ENCODE measurements at regions not wholly inside any gene's neighbourhood (a gene's known extent, or its start where the extent isn't known, plus 50 kb on each side); places are given as distances from the start of the nearest gene placed in this dataset.
"Not testable (repeated sequence)": the region's sequence is repeated elsewhere in the genome, so short reads cannot be mapped to it uniquely, and the experiment has no call there.

GRCh38 chr15:91393186-91393585 is 293.1 kb downstream of the SV2B start:
- peaks cover 0 to 11% (median 0%) of the 10 kb centered on the region in 6 donors for H3K9me3 Mint-ChIP-seq
- H3K27ac Mint-ChIP-seq, result no peak overlapping the region
- peaks cover 6 to 32% (median 21%) of the 10 kb centered on the region in 3 donors for H3K27me3 Mint-ChIP-seq (ENCODE audit: low read depth in 3 of 3)
- H3K4me3 Mint-ChIP-seq, result no peak overlapping the region
- H3K4me1 Mint-ChIP-seq, result no peaks in the 10 kb centered on the region
- DNase-seq, result no peak
- H3K36me3 Mint-ChIP-seq, result no peaks in the 10 kb centered on the region

GRCh38 chr15:91400481-91400880 is 300.4 kb downstream of the SV2B start:
- H3K27me3 Mint-ChIP-seq (ENCODE audit: low read depth in 3 of 3), result peaks cover 1 to 19% (median 8%) of the 10 kb centered on the region in 3 donors
- H3K9me3 Mint-ChIP-seq, result peaks cover 0 to 4% (median 0%) of the 10 kb centered on the region in 6 donors
- H3K36me3 Mint-ChIP-seq, result no peaks in the 10 kb centered on the region
- DNase-seq, result no peak
- H3K27ac Mint-ChIP-seq, result no peak overlapping the region
- no peak overlapping the region for H3K4me3 Mint-ChIP-seq
- no peaks in the 10 kb centered on the region for H3K4me1 Mint-ChIP-seq

- H3K4me1 Mint-ChIP-seq, result peaks cover 5 to 8% of the 10 kb centered on the region in 2 donors
- H3K36me3 Mint-ChIP-seq, result no peaks in the 10 kb centered on the region
- no peak for DNase-seq
- H3K27me3 Mint-ChIP-seq (ENCODE audit: low read depth in 3 of 3), result peaks cover 4 to 11% (median 4%) of the 10 kb centered on the region in 3 donors
- H3K27ac Mint-ChIP-seq, result no peak overlapping the region
- H3K9me3 Mint-ChIP-seq, result no peaks in the 10 kb centered on the region
- peak overlapping the region in 1 of 5 donors; percentile 2 for H3K4me3 Mint-ChIP-seq
These were observed 307.3 kb downstream of the SV2B start for GRCh38 chr15:91407269-91407889.

GRCh38 chr15:91408476-91409076 is 308.5 kb downstream of the SV2B start:
- Mint-ChIP-seq H3K27me3 (ENCODE audit: low read depth in 3 of 3) (peaks cover 4 to 8% (median 7%) of the 10 kb centered on the region in 3 donors), H3K9me3 (no peaks in the 10 kb centered on the region), H3K27ac (no peak overlapping the region), H3K36me3 (no peaks in the 10 kb centered on the region), H3K4me3 (no peak overlapping the region), H3K4me1 (peaks cover 5 to 8% of the 10 kb centered on the region in 2 donors)
- no peak for DNase-seq

- no peak for DNase-seq
- H3K9me3 Mint-ChIP-seq, result no peaks in the 10 kb centered on the region
- H3K27ac Mint-ChIP-seq, result no peak overlapping the region
- no peak overlapping the region for H3K4me3 Mint-ChIP-seq
- H3K4me1 Mint-ChIP-seq, result peaks cover 5 to 8% of the 10 kb centered on the region in 2 donors
- peaks cover 2 to 8% (median 7%) of the 10 kb centered on the region in 3 donors for H3K27me3 Mint-ChIP-seq (ENCODE audit: low read depth in 3 of 3)
- no peaks in the 10 kb centered on the region for H3K36me3 Mint-ChIP-seq
These were observed 309.3 kb downstream of the SV2B start for GRCh38 chr15:91409387-91409786.

- no peak for DNase-seq
- no peak overlapping the region for H3K27ac Mint-ChIP-seq
- H3K4me3 Mint-ChIP-seq, result no peak overlapping the region
- peaks cover 0 to 4% (median 0%) of the 10 kb centered on the region in 3 donors for H3K27me3 Mint-ChIP-seq (ENCODE audit: low read depth in 3 of 3)
- H3K36me3 Mint-ChIP-seq, result no peaks in the 10 kb centered on the region
- no peaks in the 10 kb centered on the region for H3K9me3 Mint-ChIP-seq
- peaks cover 5 to 8% of the 10 kb centered on the region in 2 donors for H3K4me1 Mint-ChIP-seq
These were observed 311.5 kb downstream of the SV2B start for GRCh38 chr15:91411586-91411985.

GRCh38 chr15:91412138-91412928 is 312.3 kb downstream of the SV2B start:
- DNase-seq, result no peak
- no peak overlapping the region for H3K4me3 Mint-ChIP-seq
- H3K9me3 Mint-ChIP-seq, result no peaks in the 10 kb centered on the region
- peaks cover 1 to 4% of the 10 kb centered on the region in 2 donors for H3K4me1 Mint-ChIP-seq
- H3K27ac Mint-ChIP-seq, result no peak overlapping the region
- H3K27me3 Mint-ChIP-seq (ENCODE audit: low read depth in 3 of 3), result peaks cover 0 to 4% (median 0%) of the 10 kb centered on the region in 3 donors
- H3K36me3 Mint-ChIP-seq, result no peaks in the 10 kb centered on the region

- no peaks in the 10 kb centered on the region for H3K36me3 Mint-ChIP-seq
- no peak overlapping the region for H3K27ac Mint-ChIP-seq
- H3K9me3 Mint-ChIP-seq, result peaks cover 0 to under 1% (median 0%) of the 10 kb centered on the region in 6 donors
- H3K27me3 Mint-ChIP-seq (ENCODE audit: low read depth in 3 of 3), result peaks cover 4 to 6% (median 4%) of the 10 kb centered on the region in 3 donors
- no peak for DNase-seq
- H3K4me3 Mint-ChIP-seq, result no peak overlapping the region
- H3K4me1 Mint-ChIP-seq, result no peaks in the 10 kb centered on the region
These were observed 313.1 kb downstream of the SV2B start for GRCh38 chr15:91413142-91413541.

GRCh38 chr15:91414124-91414523 is 314.1 kb downstream of the SV2B start:
- Mint-ChIP-seq H3K36me3 (no peaks in the 10 kb centered on the region), H3K9me3 (peaks cover 0 to 3% (median under 1%) of the 10 kb centered on the region in 6 donors), H3K27ac (no peak overlapping the region), H3K27me3 (ENCODE audit: low read depth in 3 of 3) (peaks cover 4 to 7% (median 6%) of the 10 kb centered on the region in 3 donors), H3K4me1 (no peaks in the 10 kb centered on the region), H3K4me3 (no peak overlapping the region)
- DNase-seq, result no peak

GRCh38 chr15:91415258-91415657 is 315.2 kb downstream of the SV2B start:
- H3K36me3 Mint-ChIP-seq; H3K9me3 Mint-ChIP-seq; H3K4me3 Mint-ChIP-seq; H3K4me1 Mint-ChIP-seq; H3K27me3 Mint-ChIP-seq (ENCODE audit: low read depth in 3 of 3); H3K27ac Mint-ChIP-seq; DNase-seq: not testable (repeated sequence)

- H3K4me3 Mint-ChIP-seq, result no peak overlapping the region
- peaks cover 0 to 5% (median under 1%) of the 10 kb centered on the region in 6 donors for H3K9me3 Mint-ChIP-seq
- peaks cover 0 to 6% (median 0%) of the 10 kb centered on the region in 3 donors for H3K36me3 Mint-ChIP-seq
- DNase-seq, result no peak
- H3K4me1 Mint-ChIP-seq, result peaks cover 31% of the 10 kb centered on the region in 2 donors
- peaks cover 5 to 18% (median 11%) of the 10 kb centered on the region in 3 donors for H3K27me3 Mint-ChIP-seq (ENCODE audit: low read depth in 3 of 3)
- no peak overlapping the region for H3K27ac Mint-ChIP-seq
These were observed 320.6 kb downstream of the SV2B start for GRCh38 chr15:91420689-91421088.

GRCh38 chr15:91422797-91423196 is 322.7 kb downstream of the SV2B start:
- peaks cover 0 to 6% (median 0%) of the 10 kb centered on the region in 3 donors for H3K36me3 Mint-ChIP-seq
- no peak overlapping the region for H3K27ac Mint-ChIP-seq
- peak overlapping the region in 3 of 5 donors; percentile 9 to 72 (median 52) for H3K4me3 Mint-ChIP-seq
- peaks cover 5 to 19% (median 10%) of the 10 kb centered on the region in 3 donors for H3K27me3 Mint-ChIP-seq (ENCODE audit: low read depth in 3 of 3)
- DNase-seq, result peak in 1 of 3 donors; percentile 9
- H3K9me3 Mint-ChIP-seq, result peaks cover 0 to 5% (median under 1%) of the 10 kb centered on the region in 6 donors
- H3K4me1 Mint-ChIP-seq, result peaks cover 39 to 41% of the 10 kb centered on the region in 2 donors

- Mint-ChIP-seq H3K4me1 (peaks cover 39 to 42% of the 10 kb centered on the region in 2 donors), H3K4me3 (peak overlapping the region in 1 of 5 donors; percentile 10), H3K27ac (no peak overlapping the region), H3K36me3 (peaks cover 0 to 8% (median 0%) of the 10 kb centered on the region in 3 donors), H3K9me3 (peaks cover 0 to 5% (median 0%) of the 10 kb centered on the region in 6 donors), H3K27me3 (ENCODE audit: low read depth in 3 of 3) (peaks cover 5 to 20% (median 7%) of the 10 kb centered on the region in 3 donors)
- no peak for DNase-seq
These were observed 323.9 kb downstream of the SV2B start for GRCh38 chr15:91424001-91424400.

- Mint-ChIP-seq H3K9me3 (peaks cover 0 to 2% (median 0%) of the 10 kb centered on the region in 6 donors), H3K27me3 (ENCODE audit: low read depth in 3 of 3) (peaks cover 3 to 24% (median 8%) of the 10 kb centered on the region in 3 donors), H3K4me3 (no peak overlapping the region), H3K4me1 (peaks cover 39 to 42% of the 10 kb centered on the region in 2 donors), H3K36me3 (peaks cover 0 to 10% (median 0%) of the 10 kb centered on the region in 3 donors), H3K27ac (peak overlapping the region in 1 of 6 donors; percentile 13)
- no peak for DNase-seq
These were observed 326.4 kb downstream of the SV2B start for GRCh38 chr15:91426412-91426811.
